ENCODE measurements at regions not wholly inside any gene's neighbourhood (a gene's known extent, or its start where the extent isn't known, plus 50 kb on each side); places are given as distances from the start of the nearest gene placed in this dataset.

DNA sequence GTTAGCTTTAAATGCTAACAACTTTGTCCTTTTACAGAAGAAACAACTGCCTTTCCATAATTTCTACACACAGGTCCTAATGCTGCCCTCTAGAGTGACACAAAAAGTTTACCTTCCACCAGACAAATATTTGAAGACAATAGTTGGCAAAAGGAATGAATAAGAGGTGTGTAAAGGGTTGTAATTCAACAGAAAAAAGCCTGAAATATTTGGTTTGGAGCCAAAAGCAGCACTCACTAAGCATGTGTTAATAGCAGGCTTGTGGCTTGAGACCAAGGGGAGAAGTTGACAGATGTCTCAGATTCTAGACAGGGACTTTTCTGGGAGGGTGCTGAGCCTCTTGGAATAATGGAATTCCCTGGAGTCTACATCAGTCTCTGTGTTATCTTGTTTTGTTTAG is 156.2 kb upstream of the GALNT17 start:
- H3K27me3 Mint-ChIP-seq = no peaks in the 10 kb centered on the region
- H3K4me3 Mint-ChIP-seq = no peak overlapping the region
- ATAC-seq (ENCODE audit: low read depth) = no peak
- no peak overlapping the region for H3K27ac Mint-ChIP-seq
- H3K4me1 Mint-ChIP-seq = no peaks in the 10 kb centered on the region
- H3K36me3 Mint-ChIP-seq = no peaks in the 10 kb centered on the region
- DNase-seq (ENCODE audit: low spot score in 2 of 2) = no peak
- peaks cover 9% of the 10 kb centered on the region for H3K9me3 Mint-ChIP-seq

DNA sequence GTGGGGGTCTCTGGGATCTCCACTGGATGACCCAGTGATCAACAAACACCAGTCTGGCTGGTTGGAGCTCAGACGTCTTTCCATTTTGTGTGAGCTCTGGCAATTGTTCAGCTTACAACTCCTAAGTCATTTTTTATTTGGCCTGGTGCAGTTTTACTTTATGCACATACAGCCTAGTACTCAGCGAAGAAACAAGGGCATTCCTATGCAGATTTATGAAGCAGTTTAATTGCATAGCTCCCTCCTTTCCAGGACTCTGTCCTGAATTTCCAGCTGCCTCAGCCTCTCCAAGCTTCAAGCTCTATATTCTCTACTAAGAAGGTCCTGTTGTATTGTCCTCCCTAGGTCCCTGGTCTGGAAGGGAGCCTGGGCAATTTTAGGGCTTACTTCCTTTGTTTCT is 145.6 kb upstream of the GALNT17 start:
- no peak overlapping the region for H3K4me3 Mint-ChIP-seq
- H3K4me1 Mint-ChIP-seq = no peaks in the 10 kb centered on the region
- no peaks in the 10 kb centered on the region for H3K27me3 Mint-ChIP-seq
- H3K27ac Mint-ChIP-seq = no peak overlapping the region
- no peak for ATAC-seq (ENCODE audit: low read depth)
- no peaks in the 10 kb centered on the region for H3K36me3 Mint-ChIP-seq
- peaks cover 11% of the 10 kb centered on the region for H3K9me3 Mint-ChIP-seq
- no peak for DNase-seq (ENCODE audit: low spot score in 2 of 2)

DNA sequence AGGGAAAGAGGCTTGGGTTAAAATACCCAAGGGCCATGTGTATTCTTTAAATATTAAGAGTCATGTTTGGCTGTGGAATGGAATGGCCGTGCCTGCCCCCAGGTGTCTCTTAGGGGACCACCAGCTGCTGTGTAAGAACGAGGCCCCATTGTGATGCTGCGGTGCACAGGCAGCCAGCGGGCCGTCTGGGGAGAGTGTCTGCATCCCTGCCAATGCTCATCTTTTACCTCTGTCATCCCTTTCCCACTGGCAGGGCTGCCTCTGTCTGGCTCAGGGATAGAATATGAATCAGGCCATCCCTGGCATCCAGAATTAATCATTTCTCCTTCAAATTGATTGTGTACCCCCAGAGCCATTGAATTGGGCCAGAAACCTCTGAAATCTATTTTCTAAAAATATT is 137.8 kb upstream of the GALNT17 start:
- H3K4me1 Mint-ChIP-seq = no peaks in the 10 kb centered on the region
- no peak overlapping the region for H3K27ac Mint-ChIP-seq
- ATAC-seq (ENCODE audit: low read depth) = no peak
- no peak overlapping the region for H3K4me3 Mint-ChIP-seq
- DNase-seq (ENCODE audit: low spot score in 2 of 2) = no peak
- no peaks in the 10 kb centered on the region for H3K36me3 Mint-ChIP-seq
- peaks cover 12% of the 10 kb centered on the region for H3K9me3 Mint-ChIP-seq
- H3K27me3 Mint-ChIP-seq = no peaks in the 10 kb centered on the region

- peaks cover 8% of the 10 kb centered on the region for H3K9me3 Mint-ChIP-seq
- H3K4me3 Mint-ChIP-seq = no peak overlapping the region
- no peak for DNase-seq (ENCODE audit: low spot score in 2 of 2)
- H3K36me3 Mint-ChIP-seq = no peaks in the 10 kb centered on the region
- ATAC-seq (ENCODE audit: low read depth) = no peak
- H3K27ac Mint-ChIP-seq = no peak overlapping the region
- H3K27me3 Mint-ChIP-seq = no peaks in the 10 kb centered on the region
- no peaks in the 10 kb centered on the region for H3K4me1 Mint-ChIP-seq
These were observed 134.7 kb upstream of the GALNT17 start for GRCh38 chr7:70997261-70997660.

DNA sequence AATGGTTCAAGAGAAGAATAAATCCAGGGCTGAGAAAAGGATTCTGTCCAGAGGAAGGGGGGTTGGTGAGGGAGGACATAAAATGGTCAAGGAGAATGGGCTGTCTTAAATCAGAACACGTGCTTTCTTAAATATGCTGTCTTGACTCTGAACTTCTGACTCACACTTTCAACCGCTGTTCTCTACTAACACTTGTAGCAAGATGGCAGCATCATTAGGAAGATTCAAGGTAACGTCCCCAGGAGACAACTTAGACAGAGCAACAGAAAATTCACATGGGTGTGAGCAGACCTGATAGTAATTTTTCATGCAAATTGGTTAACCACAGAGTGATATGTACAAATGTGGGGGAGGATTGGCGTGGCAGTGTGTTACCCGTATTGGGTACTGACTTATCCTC is 126.8 kb upstream of the GALNT17 start:
- H3K27ac Mint-ChIP-seq = no peak overlapping the region
- DNase-seq (ENCODE audit: low spot score in 2 of 2) = no peak
- no peak overlapping the region for H3K4me3 Mint-ChIP-seq
- no peak for ATAC-seq (ENCODE audit: low read depth)
- peaks cover 4% of the 10 kb centered on the region for H3K9me3 Mint-ChIP-seq
- no peaks in the 10 kb centered on the region for H3K4me1 Mint-ChIP-seq
- H3K36me3 Mint-ChIP-seq = no peaks in the 10 kb centered on the region
- no peaks in the 10 kb centered on the region for H3K27me3 Mint-ChIP-seq

GRCh38 chr7:71009636-71010035 is 122.3 kb upstream of the GALNT17 start:
- Mint-ChIP-seq H3K27me3 (no peaks in the 10 kb centered on the region), H3K4me3 (no peak overlapping the region), H3K36me3 (no peaks in the 10 kb centered on the region), H3K4me1 (no peaks in the 10 kb centered on the region), H3K27ac (no peak overlapping the region), H3K9me3 (peaks cover 9% of the 10 kb centered on the region)
- no peak for ATAC-seq (ENCODE audit: low read depth)
- DNase-seq (ENCODE audit: low spot score in 2 of 2) = no peak

DNA sequence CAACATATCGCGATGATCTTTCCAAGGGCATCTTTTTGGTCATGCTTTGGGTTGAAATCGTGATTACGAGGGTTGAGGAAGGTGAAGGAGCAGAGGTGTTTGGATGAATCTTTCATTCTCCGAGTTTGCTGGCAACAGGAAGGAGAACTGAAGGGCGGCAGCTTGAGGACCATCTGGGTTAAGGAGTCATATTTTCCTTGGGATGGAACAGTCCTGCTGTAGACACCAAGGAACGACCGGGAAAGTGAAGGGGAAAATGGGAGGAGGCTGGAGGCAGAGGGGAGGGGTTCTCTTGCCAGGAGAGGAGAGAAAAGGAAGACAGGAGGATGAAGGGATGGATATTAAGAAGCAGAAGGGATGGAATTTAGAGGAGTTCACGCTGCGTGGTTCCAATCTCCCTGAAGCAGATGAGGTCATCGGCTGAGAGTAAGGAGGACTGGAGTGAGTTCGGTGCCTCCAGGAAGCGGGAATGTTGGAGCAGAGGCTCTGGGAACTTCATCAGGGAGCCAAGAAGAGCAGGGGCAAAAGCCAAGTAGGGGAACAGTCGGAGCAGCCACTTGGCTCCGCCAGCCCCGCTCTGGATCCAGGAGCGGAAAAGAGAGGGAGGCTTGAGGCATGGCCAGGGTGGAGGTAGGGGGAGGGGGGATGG is 116.6 kb upstream of the GALNT17 start:
- Mint-ChIP-seq H3K27me3 (no peaks in the 10 kb centered on the region), H3K36me3 (no peaks in the 10 kb centered on the region), H3K4me1 (no peaks in the 10 kb centered on the region), H3K9me3 (peaks cover 15% of the 10 kb centered on the region), H3K4me3 (no peak overlapping the region), H3K27ac (no peak overlapping the region)
- no peak for DNase-seq (ENCODE audit: low spot score in 2 of 2)
- ATAC-seq (ENCODE audit: low read depth) = no peak

DNA sequence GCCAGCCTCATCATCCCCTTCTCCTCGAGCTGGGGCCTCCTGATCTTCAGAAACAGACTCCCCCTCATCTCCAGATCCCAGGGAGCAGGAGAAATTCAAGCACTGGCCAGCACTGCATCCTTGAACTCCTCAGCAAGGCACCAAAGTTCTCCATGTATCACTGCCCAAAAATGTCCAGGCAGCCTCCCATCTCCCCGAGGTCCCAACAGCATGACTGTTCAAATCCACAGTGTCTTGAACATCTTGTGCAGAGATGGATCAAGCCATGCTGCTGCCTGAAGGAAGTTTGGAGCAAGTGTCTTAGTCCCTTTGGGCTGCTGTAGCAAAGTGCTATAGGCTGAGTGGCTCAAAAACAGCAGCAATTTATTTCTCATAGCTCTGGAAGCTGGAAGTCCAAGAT is 115.5 kb upstream of the GALNT17 start:
- DNase-seq (ENCODE audit: low spot score in 2 of 2) = no peak
- H3K27ac Mint-ChIP-seq = no peak overlapping the region

GRCh38 chr7:71017602-71018001 is 114.3 kb upstream of the GALNT17 start:
- no peak overlapping the region for H3K4me3 Mint-ChIP-seq
- peaks cover 13% of the 10 kb centered on the region for H3K9me3 Mint-ChIP-seq
- no peaks in the 10 kb centered on the region for H3K27me3 Mint-ChIP-seq
- no peak overlapping the region for H3K27ac Mint-ChIP-seq
- ATAC-seq (ENCODE audit: low read depth) (no peak), DNase-seq (ENCODE audit: low spot score in 2 of 2) (no peak)
- H3K36me3 Mint-ChIP-seq = no peaks in the 10 kb centered on the region
- no peaks in the 10 kb centered on the region for H3K4me1 Mint-ChIP-seq

More for the DNA sequence above, 115.5 kb upstream of the GALNT17 start:
- Mint-ChIP-seq H3K4me1 (no peaks in the 10 kb centered on the region), H3K9me3 (peaks cover 13% of the 10 kb centered on the region), H3K27me3 (no peaks in the 10 kb centered on the region), H3K36me3 (no peaks in the 10 kb centered on the region), H3K4me3 (no peak overlapping the region)
- ATAC-seq (ENCODE audit: low read depth) = no peak

DNA sequence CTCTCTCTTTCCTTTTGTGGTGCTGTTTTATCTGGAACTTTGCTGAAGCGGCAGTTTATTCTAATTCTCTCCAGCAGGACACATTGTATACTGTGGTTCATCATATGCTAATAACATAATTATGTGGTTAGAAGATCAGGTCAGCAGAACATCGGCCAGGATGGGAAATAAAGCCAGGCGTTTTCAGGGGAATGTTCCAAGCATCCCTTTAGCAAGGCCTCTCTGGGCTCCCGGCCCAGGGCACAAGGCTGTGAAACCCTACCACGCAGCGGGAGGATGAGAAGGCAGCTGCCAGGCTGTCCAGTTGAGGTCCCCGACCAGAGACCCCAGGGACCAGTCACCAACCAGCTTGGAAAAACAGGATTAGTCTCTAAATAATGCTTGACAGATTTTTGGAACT is 112.2 kb upstream of the GALNT17 start:
- Mint-ChIP-seq H3K4me1 (no peaks in the 10 kb centered on the region), H3K27me3 (no peaks in the 10 kb centered on the region), H3K36me3 (no peaks in the 10 kb centered on the region), H3K27ac (no peak overlapping the region), H3K4me3 (no peak overlapping the region), H3K9me3 (peaks cover 11% of the 10 kb centered on the region)
- ATAC-seq (ENCODE audit: low read depth) (no peak), DNase-seq (ENCODE audit: low spot score in 2 of 2) (no peak)

DNA sequence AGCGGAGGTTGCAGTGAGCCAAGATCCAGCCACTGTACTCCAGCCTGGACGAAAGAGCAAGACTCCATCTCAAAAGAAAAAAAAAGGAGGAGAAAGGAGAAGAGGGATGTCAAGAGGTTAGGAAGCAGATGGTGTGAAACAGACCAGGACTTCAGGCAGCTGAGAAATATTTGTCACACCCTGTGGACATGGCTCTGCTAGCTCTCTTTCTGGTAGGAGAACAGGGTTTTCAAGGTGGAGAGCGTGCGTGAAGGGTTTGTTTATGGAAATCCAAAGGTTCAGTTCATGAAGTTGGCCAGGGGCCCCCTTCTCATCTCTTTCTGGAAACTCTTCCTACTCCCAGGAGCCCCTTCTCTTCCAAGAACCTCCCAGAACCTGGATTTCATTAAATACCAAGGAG is 110.8 kb upstream of the GALNT17 start:
- ATAC-seq (ENCODE audit: low read depth) (no peak), DNase-seq (ENCODE audit: low spot score in 2 of 2) (no peak)
- no peaks in the 10 kb centered on the region for H3K36me3 Mint-ChIP-seq
- H3K27me3 Mint-ChIP-seq = no peaks in the 10 kb centered on the region
- H3K27ac Mint-ChIP-seq = no peak overlapping the region
- H3K4me1 Mint-ChIP-seq = no peaks in the 10 kb centered on the region
- peaks cover 9% of the 10 kb centered on the region for H3K9me3 Mint-ChIP-seq
- no peak overlapping the region for H3K4me3 Mint-ChIP-seq

- DNase-seq (ENCODE audit: low spot score in 2 of 2) (no peak), ATAC-seq (ENCODE audit: low read depth) (no peak)
- Mint-ChIP-seq H3K4me3 (no peak overlapping the region), H3K27ac (no peak overlapping the region), H3K27me3 (no peaks in the 10 kb centered on the region), H3K36me3 (no peaks in the 10 kb centered on the region), H3K4me1 (no peaks in the 10 kb centered on the region), H3K9me3 (peaks cover 5% of the 10 kb centered on the region)
These were observed 105.3 kb upstream of the GALNT17 start for GRCh38 chr7:71026680-71027079.

DNA sequence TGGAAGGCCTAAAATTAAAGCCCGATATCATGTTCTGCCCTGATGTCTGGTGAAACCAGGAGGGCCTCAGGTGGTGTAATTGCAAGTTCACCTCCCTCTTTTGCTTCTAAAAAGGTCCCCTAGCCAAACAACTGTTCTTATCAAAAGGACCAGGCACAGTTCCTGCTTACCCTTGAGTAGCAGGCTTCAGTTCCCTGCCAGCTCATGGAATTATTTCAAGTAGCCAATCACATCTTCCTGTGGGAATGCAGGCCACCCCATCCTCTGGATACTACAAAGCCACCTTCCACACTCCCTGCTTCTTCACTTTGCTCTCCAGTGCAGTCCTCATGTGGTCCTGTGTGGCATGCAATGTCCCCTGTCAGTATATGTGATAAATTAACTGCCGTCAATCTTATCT is 97.7 kb upstream of the GALNT17 start:
- Mint-ChIP-seq H3K9me3 (peaks cover 6% of the 10 kb centered on the region), H3K4me1 (no peaks in the 10 kb centered on the region), H3K27ac (no peak overlapping the region), H3K27me3 (no peaks in the 10 kb centered on the region), H3K4me3 (no peak overlapping the region), H3K36me3 (no peaks in the 10 kb centered on the region)
- ATAC-seq (ENCODE audit: low read depth) (no peak), DNase-seq (ENCODE audit: low spot score in 2 of 2) (no peak)

DNA sequence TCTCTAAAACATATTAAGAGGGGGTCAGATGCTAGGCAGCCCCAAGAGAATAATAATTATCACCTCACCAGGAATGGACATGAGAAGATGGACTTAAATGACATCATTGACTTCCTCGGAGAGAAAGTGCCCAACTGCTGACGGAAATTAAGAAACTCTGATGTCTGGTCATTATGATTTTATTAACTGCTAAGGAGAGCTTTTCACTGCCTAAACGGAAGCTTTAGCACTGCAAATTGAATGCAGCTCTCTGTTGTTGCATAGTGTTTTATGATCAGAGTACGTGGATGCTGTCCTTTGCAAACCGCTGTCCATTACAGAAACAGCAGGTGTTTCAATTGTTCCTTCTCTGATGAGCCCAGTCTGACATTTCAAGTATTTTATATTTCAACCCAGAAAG is 89.4 kb upstream of the GALNT17 start:
- Mint-ChIP-seq H3K36me3 (no peaks in the 10 kb centered on the region), H3K4me1 (no peaks in the 10 kb centered on the region), H3K4me3 (no peak overlapping the region), H3K27ac (no peak overlapping the region), H3K9me3 (peaks cover 4% of the 10 kb centered on the region), H3K27me3 (no peaks in the 10 kb centered on the region)
- ATAC-seq (ENCODE audit: low read depth) (no peak), DNase-seq (ENCODE audit: low spot score in 2 of 2) (no peak)

DNA sequence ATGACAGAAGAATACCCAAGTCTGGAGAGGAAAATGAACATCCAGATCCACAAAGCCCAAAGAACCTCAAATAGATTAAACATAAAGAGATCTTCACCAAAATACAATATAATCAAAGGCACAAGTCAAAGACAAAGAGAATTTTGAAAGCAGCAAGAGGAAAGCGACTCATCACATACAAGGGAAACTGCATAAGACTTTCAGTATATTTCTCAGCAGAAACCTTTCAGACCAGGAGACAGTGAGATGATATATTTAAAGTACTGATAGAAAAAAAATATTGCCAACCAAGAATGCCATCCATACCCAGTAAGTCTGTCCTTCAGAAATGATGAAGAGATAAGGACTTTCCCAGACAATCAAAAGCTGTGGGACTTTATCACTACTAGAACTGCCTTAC is 81.5 kb upstream of the GALNT17 start:
- DNase-seq (ENCODE audit: low spot score in 2 of 2) (no peak), ATAC-seq (ENCODE audit: low read depth) (no peak)
- Mint-ChIP-seq H3K36me3 (peaks cover 2% of the 10 kb centered on the region), H3K4me3 (no peak overlapping the region), H3K27me3 (no peaks in the 10 kb centered on the region), H3K4me1 (no peaks in the 10 kb centered on the region), H3K9me3 (peaks cover 13% of the 10 kb centered on the region), H3K27ac (no peak overlapping the region)
